ENCODE measurements at regions not wholly inside any gene's neighbourhood (a gene's known extent, or its start where the extent isn't known, plus 50 kb on each side); places are given as distances from the start of the nearest gene placed in this dataset.

- Histone ChIP-seq H3K27ac (no peak overlapping the region), H3K4me3 (ENCODE audit: low read depth in 1 of 2, low read length in 1 of 2) (no peak overlapping the region), H3K36me3 (no peaks in the 10 kb centered on the region), H3K9me3 (no peaks in the 10 kb centered on the region), H3K4me1 (ENCODE audit: control insufficient read depth in 1 of 2, insufficient read depth in 1 of 2, low read depth in 1 of 2, low read length in 1 of 2) (peaks cover 6 to 14% of the 10 kb centered on the region in 2 experiments), H3K27me3 (no peaks in the 10 kb centered on the region)
- no peak for TF ChIP-seq CTCF (IDR thresholded peaks at IDR 0.05)
These were observed 391.5 kb downstream of the DLEU7 start for GRCh38 chr13:50452028-50452427.

- Histone ChIP-seq H3K36me3 (no peaks in the 10 kb centered on the region), H3K27me3 (no peaks in the 10 kb centered on the region), H3K9me3 (no peaks in the 10 kb centered on the region), H3K27ac (no peak overlapping the region), H3K4me1 (ENCODE audit: control insufficient read depth in 1 of 2, insufficient read depth in 1 of 2, low read depth in 1 of 2, low read length in 1 of 2) (peaks cover 13 to 21% of the 10 kb centered on the region in 2 experiments), H3K4me3 (ENCODE audit: low read depth in 1 of 2, low read length in 1 of 2) (no peak overlapping the region)
- no peak for TF ChIP-seq CTCF (IDR thresholded peaks at IDR 0.05)
These were observed 390.7 kb downstream of the DLEU7 start for GRCh38 chr13:50452756-50453155.

- Histone ChIP-seq H3K4me1 (ENCODE audit: control insufficient read depth in 1 of 2, insufficient read depth in 1 of 2, low read depth in 1 of 2, low read length in 1 of 2) (peaks cover 13 to 22% of the 10 kb centered on the region in 2 experiments), H3K4me3 (ENCODE audit: low read depth in 1 of 2, low read length in 1 of 2) (no peak overlapping the region), H3K36me3 (no peaks in the 10 kb centered on the region), H3K27ac (no peak overlapping the region), H3K27me3 (no peaks in the 10 kb centered on the region), H3K9me3 (no peaks in the 10 kb centered on the region)
- TF ChIP-seq CTCF (IDR thresholded peaks at IDR 0.05) = no peak
These were observed 390.3 kb downstream of the DLEU7 start for GRCh38 chr13:50453188-50453587.

- H3K27ac ChIP-seq = no peak overlapping the region
- H3K4me1 ChIP-seq (ENCODE audit: control insufficient read depth in 1 of 2, insufficient read depth in 1 of 2, low read depth in 1 of 2, low read length in 1 of 2) = peaks cover 8 to 16% of the 10 kb centered on the region in 2 experiments
- no peak for TF ChIP-seq CTCF (IDR thresholded peaks at IDR 0.05)
- no peaks in the 10 kb centered on the region for H3K36me3 ChIP-seq
- H3K4me3 ChIP-seq (ENCODE audit: low read depth in 1 of 2, low read length in 1 of 2) = no peak overlapping the region
- H3K9me3 ChIP-seq = no peaks in the 10 kb centered on the region
- no peaks in the 10 kb centered on the region for H3K27me3 ChIP-seq
These were observed 387.4 kb downstream of the DLEU7 start for GRCh38 chr13:50456111-50456510.

GRCh38 chr13:50457415-50458393 lies 385.8 kb downstream of the DLEU7 start:
- Histone ChIP-seq H3K27ac (no peak overlapping the region), H3K4me3 (ENCODE audit: low read depth in 1 of 2, low read length in 1 of 2) (no peak overlapping the region), H3K27me3 (no peaks in the 10 kb centered on the region), H3K9me3 (no peaks in the 10 kb centered on the region), H3K4me1 (ENCODE audit: control insufficient read depth in 1 of 2, insufficient read depth in 1 of 2, low read depth in 1 of 2, low read length in 1 of 2) (peaks cover 7 to 9% of the 10 kb centered on the region in 2 experiments), H3K36me3 (no peaks in the 10 kb centered on the region)
- no peak for TF ChIP-seq CTCF (IDR thresholded peaks at IDR 0.05)
